Glomerular visceral epithelial cell (primary cell): ENCODE measurements at regions not wholly inside any gene's neighbourhood (a gene's known extent, or its start where the extent isn't known, plus 50 kb on each side); places are given as distances from the start of the nearest gene placed in this dataset.
"Not testable (repeated sequence)": the region's sequence is repeated elsewhere in the genome, so short reads cannot be mapped to it uniquely, and the experiment has no call there.

ENCODE experiments used
- DNase-seq: peaks from one replicate; pipeline ENCODE4 v3.0.0-alpha.2; 2016; ENCODE audit errors: extremely low spot score

- DNase-seq: no peak
Measured at GRCh38 chr2:147017951-147018645, 826.7 kb upstream of the ACVR2A start.

GRCh38 chr2:147016181-147016580 is 828.6 kb upstream of the ACVR2A start:
- DNase-seq: no peak

GRCh38 chr2:147015591-147015990 is 829.2 kb upstream of the ACVR2A start:
- no peak for DNase-seq

- no peak for DNase-seq
Measured at GRCh38 chr2:147013696-147014392, 831.0 kb upstream of the ACVR2A start.

GRCh38 chr2:147008481-147008880 is 836.3 kb upstream of the ACVR2A start:
- no peak for DNase-seq

- no peak for DNase-seq
Measured at GRCh38 chr2:147006736-147007141, 838.1 kb upstream of the ACVR2A start.

- no peak for DNase-seq
Measured at GRCh38 chr2:147003081-147003480, 841.7 kb upstream of the ACVR2A start.

- DNase-seq: no peak
Measured at GRCh38 chr2:147002256-147002655, 842.6 kb upstream of the ACVR2A start.

GRCh38 chr2:147001061-147001460 is 843.8 kb upstream of the ACVR2A start:
- no peak for DNase-seq

GRCh38 chr2:147000151-147000550 is 844.7 kb upstream of the ACVR2A start:
- not testable (repeated sequence) for DNase-seq

GRCh38 chr2:146997945-146998344 is 846.9 kb upstream of the ACVR2A start:
- DNase-seq: no peak

- DNase-seq: no peak
Measured at GRCh38 chr2:146997488-146997887, 847.3 kb upstream of the ACVR2A start.

- no peak for DNase-seq
Measured at GRCh38 chr2:146994246-146994645, 850.6 kb upstream of the ACVR2A start.

- DNase-seq: no peak
Measured at GRCh38 chr2:146992466-146992865, 852.4 kb upstream of the ACVR2A start.

GRCh38 chr2:146992057-146992456 is 852.8 kb upstream of the ACVR2A start:
- DNase-seq: no peak

GRCh38 chr2:146990311-146991054 is 854.3 kb upstream of the ACVR2A start:
- no peak for DNase-seq

- no peak for DNase-seq
Measured at GRCh38 chr2:146989741-146990140, 855.1 kb upstream of the ACVR2A start.

- DNase-seq: no peak
Measured at GRCh38 chr2:146987996-146988395, 856.8 kb upstream of the ACVR2A start.

GRCh38 chr2:146986161-146986560 is 858.7 kb upstream of the ACVR2A start:
- DNase-seq: peak; percentile 37

GRCh38 chr2:146985753-146986152 is 859.1 kb upstream of the ACVR2A start:
- DNase-seq: no peak

- no peak for DNase-seq
Measured at GRCh38 chr2:146984014-146984413, 860.8 kb upstream of the ACVR2A start.

- peak; percentile 62 for DNase-seq
Measured at GRCh38 chr2:146982393-146982846, 862.4 kb upstream of the ACVR2A start.

- no peak for DNase-seq
Measured at GRCh38 chr2:146981921-146982320, 862.9 kb upstream of the ACVR2A start.
